ENCODE measurements at regions not wholly inside any gene's neighbourhood (a gene's known extent, or its start where the extent isn't known, plus 50 kb on each side); places are given as distances from the start of the nearest gene placed in this dataset.

DNA sequence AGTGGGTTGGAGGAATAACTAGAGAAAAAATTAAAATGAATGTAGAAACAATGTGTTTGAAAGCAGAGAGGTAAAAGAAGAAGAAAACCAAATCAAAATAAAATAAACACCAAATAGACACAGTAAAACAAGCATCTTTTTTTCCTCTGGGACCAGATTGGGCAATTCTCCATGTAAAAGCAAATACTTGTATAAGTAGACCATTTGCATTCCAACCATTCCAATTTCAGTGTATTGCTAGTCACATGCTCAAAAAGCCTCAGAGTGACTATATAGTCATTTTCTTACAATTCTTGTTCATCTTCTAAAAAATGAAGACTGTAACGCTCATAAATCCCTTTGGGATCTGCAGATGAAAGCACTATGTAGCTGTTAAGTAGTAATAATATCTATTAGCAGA is 969.5 kb downstream of the PCDH18 start:
- TF ChIP-seq CEBPB (IDR thresholded peaks at IDR 0.05): no peak
- TF ChIP-seq EP300 (IDR thresholded peaks at IDR 0.05; ENCODE audit: borderline replicate concordance): no peak
- TF ChIP-seq EGR1 (IDR thresholded peaks at IDR 0.05): no peak
- TF ChIP-seq TAF1 (IDR thresholded peaks at IDR 0.05; ENCODE audit: low read depth): no peak
- TF ChIP-seq REST (IDR thresholded peaks at IDR 0.05; ENCODE audit: low read depth): no peak
- no peak for TF ChIP-seq MAX (IDR thresholded peaks at IDR 0.05)
- TF ChIP-seq FOXM1 (IDR thresholded peaks at IDR 0.05; ENCODE audit: borderline replicate concordance, low read depth): no peak
- no peak for TF ChIP-seq RAD21 (IDR thresholded peaks at IDR 0.05; ENCODE audit: low read depth)
- TF ChIP-seq ZBTB7A (IDR thresholded peaks at IDR 0.05; ENCODE audit: low read depth): no peak
- TF ChIP-seq TEAD4 (IDR thresholded peaks at IDR 0.05): no peak
- no peak for TF ChIP-seq CREB1 (IDR thresholded peaks at IDR 0.05; ENCODE audit: low read depth)
- no peak for TF ChIP-seq YY1 (IDR thresholded peaks at IDR 0.05; ENCODE audit: low read depth)
- TF ChIP-seq, protein P1, sequence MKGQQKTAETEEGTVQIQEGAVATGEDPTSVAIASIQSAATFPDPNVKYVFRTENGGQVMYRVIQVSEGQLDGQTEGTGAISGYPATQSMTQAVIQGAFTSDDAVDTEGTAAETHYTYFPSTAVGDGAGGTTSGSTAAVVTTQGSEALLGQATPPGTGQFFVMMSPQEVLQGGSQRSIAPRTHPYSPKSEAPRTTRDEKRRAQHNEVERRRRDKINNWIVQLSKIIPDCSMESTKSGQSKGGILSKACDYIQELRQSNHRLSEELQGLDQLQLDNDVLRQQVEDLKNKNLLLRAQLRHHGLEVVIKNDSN (IDR thresholded peaks at IDR 0.05): no peak
- no peak for TF ChIP-seq NFIC (IDR thresholded peaks at IDR 0.05)
- TF ChIP-seq TCF12 (IDR thresholded peaks at IDR 0.05; ENCODE audit: low read depth): no peak

DNA sequence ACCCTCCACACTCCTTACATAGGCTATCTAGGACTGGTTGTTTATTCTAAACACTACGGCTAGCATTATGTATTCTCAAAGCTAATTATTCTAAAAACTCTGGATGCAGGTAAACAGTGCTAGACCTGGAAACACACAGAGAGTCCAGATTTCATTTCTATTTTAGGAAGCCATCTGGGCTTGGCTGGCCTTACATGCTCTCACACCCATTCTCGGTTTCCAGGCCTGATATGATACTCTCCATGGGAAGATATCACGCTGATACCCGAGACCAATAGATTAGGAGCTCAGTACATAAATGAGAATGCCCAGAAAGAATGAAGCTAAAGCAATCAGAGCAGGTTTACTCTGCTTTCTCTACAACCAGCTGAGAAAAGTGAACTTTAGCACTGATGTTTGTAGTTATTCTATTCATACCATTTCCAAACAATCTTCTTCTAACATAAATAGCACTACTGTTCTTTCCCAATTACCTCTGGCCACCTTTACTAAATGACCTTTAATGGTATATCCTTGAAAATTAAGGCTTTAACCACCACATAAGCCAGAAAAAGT is 973.3 kb downstream of the PCDH18 start:
- TF ChIP-seq RAD21 (IDR thresholded peaks at IDR 0.05; ENCODE audit: low read depth): no peak
- TF ChIP-seq TAF1 (IDR thresholded peaks at IDR 0.05; ENCODE audit: low read depth): no peak
- no peak for TF ChIP-seq NFIC (IDR thresholded peaks at IDR 0.05)
- TF ChIP-seq MAX (IDR thresholded peaks at IDR 0.05): no peak
- TF ChIP-seq, protein P1 (IDR thresholded peaks at IDR 0.05): no peak
- no peak for TF ChIP-seq EGR1 (IDR thresholded peaks at IDR 0.05)
- TF ChIP-seq YY1 (IDR thresholded peaks at IDR 0.05; ENCODE audit: low read depth): no peak
- TF ChIP-seq FOXM1 (IDR thresholded peaks at IDR 0.05; ENCODE audit: borderline replicate concordance, low read depth): no peak
- TF ChIP-seq CREB1 (IDR thresholded peaks at IDR 0.05; ENCODE audit: low read depth): no peak
- no peak for TF ChIP-seq CEBPB (IDR thresholded peaks at IDR 0.05)
- TF ChIP-seq EP300 (IDR thresholded peaks at IDR 0.05; ENCODE audit: borderline replicate concordance): no peak
- no peak for TF ChIP-seq TCF12 (IDR thresholded peaks at IDR 0.05; ENCODE audit: low read depth)
- no peak for TF ChIP-seq ZBTB7A (IDR thresholded peaks at IDR 0.05; ENCODE audit: low read depth)
- TF ChIP-seq TEAD4 (IDR thresholded peaks at IDR 0.05): no peak
- TF ChIP-seq REST (IDR thresholded peaks at IDR 0.05; ENCODE audit: low read depth): no peak

DNA sequence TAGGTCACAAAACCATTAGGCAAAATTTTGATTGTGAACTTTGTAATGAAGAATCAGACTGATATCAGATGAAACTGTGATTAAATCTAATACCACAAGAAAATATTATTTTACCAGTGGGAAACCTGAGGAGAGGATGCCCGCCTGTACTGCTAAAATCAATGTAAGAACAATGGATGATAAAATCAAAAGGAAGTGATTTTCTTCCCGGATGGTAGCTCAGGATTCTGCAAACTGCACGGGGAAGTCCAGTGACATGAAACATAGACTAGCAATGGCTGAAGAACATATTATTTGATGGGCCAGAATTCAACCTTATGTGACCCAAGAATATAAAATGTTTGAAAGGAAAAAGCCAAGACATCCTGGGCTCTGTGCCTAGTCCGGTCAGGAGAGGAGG is 974.9 kb downstream of the PCDH18 start:
- TF ChIP-seq MAX (IDR thresholded peaks at IDR 0.05): no peak
- TF ChIP-seq REST (IDR thresholded peaks at IDR 0.05; ENCODE audit: low read depth): no peak
- TF ChIP-seq ZBTB7A (IDR thresholded peaks at IDR 0.05; ENCODE audit: low read depth): no peak
- no peak for TF ChIP-seq EP300 (IDR thresholded peaks at IDR 0.05; ENCODE audit: borderline replicate concordance)
- TF ChIP-seq TCF12 (IDR thresholded peaks at IDR 0.05; ENCODE audit: low read depth): no peak
- no peak for TF ChIP-seq YY1 (IDR thresholded peaks at IDR 0.05; ENCODE audit: low read depth)
- no peak for TF ChIP-seq EGR1 (IDR thresholded peaks at IDR 0.05)
- TF ChIP-seq CREB1 (IDR thresholded peaks at IDR 0.05; ENCODE audit: low read depth): no peak
- TF ChIP-seq TAF1 (IDR thresholded peaks at IDR 0.05; ENCODE audit: low read depth): no peak

GRCh38 chr4:136554033-136554432 is 978.3 kb downstream of the PCDH18 start:
- TF ChIP-seq EGR1 (IDR thresholded peaks at IDR 0.05) (no peak), FOXM1 (IDR thresholded peaks at IDR 0.05; ENCODE audit: borderline replicate concordance, low read depth) (no peak)

Measured in Ishikawa (cell line).